Adrenal gland (tissue), 5 donors: ENCODE measurements at regions not wholly inside any gene's neighbourhood (a gene's known extent, or its start where the extent isn't known, plus 50 kb on each side); places are given as distances from the start of the nearest gene placed in this dataset.

Experiments
- CTCF ChIP-seq, 6 experiments: fragments of 450-650 bp in 4 of 6; fragments of 200-600 bp in 2 of 6; sonication (generic) in 1 of 6; IDR thresholded peaks; 1 replicate in 5 of 6; 2 replicates in 1 of 6; pipeline versions ENCODE4 v1.5.1 to v1.8.0; 2016 to 2021; ENCODE audit warnings: antibody characterized with exemption in 6 of 6, mild to moderate bottlenecking in 2 of 6, moderate library complexity in 1 of 6
- POLR2A ChIP-seq, 2 donors: fragments of 450-650 bp; IDR thresholded peaks; one replicate each; pipeline ENCODE4 v1.6.1; 2017; ENCODE audit warnings: antibody characterized with exemption in 2 of 2, mild to moderate bottlenecking in 2 of 2, moderate library complexity in 1 of 2
- donor health status: DM: no; HTN: no; CAD: no.

DNA sequence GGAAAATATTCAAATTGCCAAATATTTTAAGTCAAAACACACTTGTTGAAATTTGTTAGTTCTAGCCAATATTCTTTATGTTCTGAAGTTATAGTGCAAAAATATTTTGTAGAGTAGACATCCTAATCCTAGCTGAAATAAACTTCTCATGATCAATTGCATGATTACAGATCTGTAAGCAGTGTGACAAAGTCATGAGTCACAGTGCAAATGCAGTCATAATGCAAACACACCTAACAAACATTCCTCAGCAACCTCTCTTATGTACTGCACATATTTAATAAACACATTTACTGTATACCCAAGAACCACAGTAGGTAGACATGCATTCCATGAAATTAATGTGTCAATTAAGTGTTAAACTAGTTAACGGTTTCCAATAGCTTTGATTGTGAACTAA, 1857.4 kb downstream of the NCAM2 start:
- TF ChIP-seq CTCF (IDR thresholded peaks at IDR 0.05) (no peak), POLR2A (IDR thresholded peaks at IDR 0.05) (no peak)
